Smooth muscle cell (in vitro differentiated cells): ENCODE measurements at regions not wholly inside any gene's neighbourhood (a gene's known extent, or its start where the extent isn't known, plus 50 kb on each side); places are given as distances from the start of the nearest gene placed in this dataset.

Experiments used
- DNase-seq: peaks from one replicate; lab custom pipeline; 2025; ENCODE audit not compliant: unreplicated experiment; lab: John Stamatoyannopoulos, UW
- H2AFZ ChIP-seq: fragments of 200-600 bp; sonication (generic); 2 replicates; pipeline ENCODE4 v1.6.0; 2016; ENCODE audit warnings: antibody characterized with exemption, low read depth, mild to moderate bottlenecking
- H3F3A ChIP-seq: fragments of 200-600 bp; sonication (generic); 2 replicates; pipeline ENCODE4 v1.6.0; 2017; ENCODE audit warnings: antibody characterized with exemption, low read depth
- H3K27ac ChIP-seq: fragments of 200-600 bp; sonication (generic); 2 replicates; pipeline ENCODE4 v1.5.1; 2016; ENCODE audit warnings: low read depth, mild to moderate bottlenecking
- H3K27me3 ChIP-seq: fragments of 200-600 bp; sonication (generic); 2 replicates; pipeline ENCODE4 v1.6.1; 2016; ENCODE audit warnings: low read depth, mild to moderate bottlenecking
- H3K36me3 ChIP-seq: fragments of 200-600 bp; sonication (generic); 2 replicates; pipeline ENCODE4 v1.5.1; 2016; ENCODE audit warnings: low read depth
- H3K4me1 ChIP-seq: fragments of 200-600 bp; sonication (generic); 2 replicates; pipeline ENCODE4 v1.5.1; 2016; ENCODE audit warnings: low read depth
- H3K4me2 ChIP-seq: fragments of 200-600 bp; sonication (generic); 2 replicates; pipeline ENCODE4 v1.6.0; 2016; ENCODE audit warnings: mild to moderate bottlenecking
- H3K4me3 ChIP-seq: fragments of 200-600 bp; sonication (generic); 2 replicates; pipeline ENCODE4 v1.5.1; 2016; ENCODE audit warnings: mild to moderate bottlenecking
- H3K79me2 ChIP-seq: fragments of 200-600 bp; sonication (generic); 2 replicates; pipeline ENCODE4 v1.6.0; 2016; ENCODE audit warnings: low read depth, mild to moderate bottlenecking
- H3K9ac ChIP-seq: fragments of 200-600 bp; sonication (generic); 2 replicates; pipeline ENCODE4 v1.6.0; 2016; ENCODE audit warnings: low read depth
- H3K9me3 ChIP-seq: fragments of 200-600 bp; sonication (generic); replicated peaks from 2 replicates; pipeline ENCODE4 v1.5.1; 2016; ENCODE audit warnings: low read depth
- H4K20me1 ChIP-seq: fragments of 200-600 bp; sonication (generic); 2 replicates; pipeline ENCODE4 v1.6.0; 2016; ENCODE audit warnings: low read depth
- WGBS: methylation state at CpG from one replicate; pipeline ENCODE4 v1.1.7; 2016; ENCODE audit warnings: low lambda C conversion rate; 5-methylcytosine and 5-hydroxymethylcytosine counted together
- TF ChIP-seq, protein P1 (sequence below): fragments of 200-600 bp; sonication (generic); IDR thresholded peaks from 2 replicates; pipeline ENCODE4 v1.5.1; 2017; ENCODE audit warnings: borderline replicate concordance, mild to moderate bottlenecking, antibody characterized with exemption; ENCODE audit not compliant: insufficient read depth, poor library complexity, severe bottlenecking

DNA sequence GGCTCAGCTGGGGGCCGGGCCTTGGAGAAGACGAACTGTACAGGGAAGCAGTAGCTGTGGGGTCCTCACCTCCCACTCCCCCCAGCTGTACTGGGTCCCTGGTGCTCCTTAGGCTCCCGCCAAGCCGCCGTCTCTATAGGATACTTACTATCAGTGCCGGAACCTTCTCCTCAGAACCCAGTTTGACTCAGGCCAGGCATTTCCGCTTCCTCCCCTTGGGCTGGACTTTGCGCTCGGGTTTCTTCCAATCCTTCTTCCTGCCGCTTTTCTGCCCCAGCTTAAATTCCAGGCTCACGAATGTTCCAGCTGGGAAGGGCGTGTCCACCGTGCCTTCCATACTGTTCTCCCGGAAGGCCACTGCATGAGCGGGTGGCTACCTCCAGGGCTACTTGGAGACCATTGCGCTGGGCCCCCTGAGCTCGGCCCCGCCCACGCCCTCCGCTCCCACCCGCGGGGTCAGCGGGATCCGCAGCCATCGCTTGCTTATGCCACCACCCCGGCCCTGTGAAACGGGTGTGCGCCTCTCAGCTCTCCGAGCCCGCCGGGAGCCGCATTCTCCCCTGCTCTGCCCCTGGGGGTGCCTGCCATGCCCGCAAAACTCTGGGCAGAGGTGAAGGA lies 1795.9 kb downstream of the TP53TG3F start:
- WGBS: 84% methylated on average over 24 of the region's 33 CpGs
- H4K20me1 ChIP-seq: no peaks in the 10 kb centered on the region

DNA sequence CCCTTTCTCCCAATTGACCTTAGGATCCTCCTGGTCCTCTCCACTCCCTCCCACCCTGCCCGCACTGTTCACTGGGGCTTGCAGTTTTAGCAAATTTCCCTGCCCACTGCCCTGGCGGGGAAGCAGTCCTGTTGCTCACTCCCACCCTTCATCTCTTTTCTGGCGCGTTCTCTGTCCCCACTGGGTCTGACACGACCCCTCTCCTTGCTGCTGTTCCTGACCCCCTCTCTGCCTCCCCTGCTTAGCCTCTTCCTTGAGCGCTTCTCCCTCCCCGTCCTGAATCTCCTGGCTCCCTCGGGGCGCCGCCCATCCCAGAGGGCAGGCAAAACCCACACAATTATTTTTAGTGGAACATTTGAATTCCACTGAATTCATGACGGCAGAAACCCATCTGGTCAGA lies 1796.4 kb downstream of the TP53TG3F start:
- no peaks in the 10 kb centered on the region for H3K27me3 ChIP-seq
- no peaks in the 10 kb centered on the region for H3K79me2 ChIP-seq
- TF ChIP-seq, protein P1, sequence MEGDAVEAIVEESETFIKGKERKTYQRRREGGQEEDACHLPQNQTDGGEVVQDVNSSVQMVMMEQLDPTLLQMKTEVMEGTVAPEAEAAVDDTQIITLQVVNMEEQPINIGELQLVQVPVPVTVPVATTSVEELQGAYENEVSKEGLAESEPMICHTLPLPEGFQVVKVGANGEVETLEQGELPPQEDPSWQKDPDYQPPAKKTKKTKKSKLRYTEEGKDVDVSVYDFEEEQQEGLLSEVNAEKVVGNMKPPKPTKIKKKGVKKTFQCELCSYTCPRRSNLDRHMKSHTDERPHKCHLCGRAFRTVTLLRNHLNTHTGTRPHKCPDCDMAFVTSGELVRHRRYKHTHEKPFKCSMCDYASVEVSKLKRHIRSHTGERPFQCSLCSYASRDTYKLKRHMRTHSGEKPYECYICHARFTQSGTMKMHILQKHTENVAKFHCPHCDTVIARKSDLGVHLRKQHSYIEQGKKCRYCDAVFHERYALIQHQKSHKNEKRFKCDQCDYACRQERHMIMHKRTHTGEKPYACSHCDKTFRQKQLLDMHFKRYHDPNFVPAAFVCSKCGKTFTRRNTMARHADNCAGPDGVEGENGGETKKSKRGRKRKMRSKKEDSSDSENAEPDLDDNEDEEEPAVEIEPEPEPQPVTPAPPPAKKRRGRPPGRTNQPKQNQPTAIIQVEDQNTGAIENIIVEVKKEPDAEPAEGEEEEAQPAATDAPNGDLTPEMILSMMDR: no peak
- DNase-seq: no peak
- no peaks in the 10 kb centered on the region for H4K20me1 ChIP-seq
- H3K36me3 ChIP-seq: no peaks in the 10 kb centered on the region
- no peaks in the 10 kb centered on the region for H3F3A ChIP-seq
- H3K4me3 ChIP-seq: no peak overlapping the region
- H3K9me3 ChIP-seq: peaks cover 3% of the 10 kb centered on the region
- 82% methylated on average over 11 of the region's 11 CpGs for WGBS
- no peaks in the 10 kb centered on the region for H3K4me1 ChIP-seq
- H3K9ac ChIP-seq: no peak overlapping the region
- H3K4me2 ChIP-seq: no peak overlapping the region
- no peak overlapping the region for H3K27ac ChIP-seq
- no peak overlapping the region for H2AFZ ChIP-seq

More for the DNA sequence above, 1795.9 kb downstream of the TP53TG3F start:
- H2AFZ ChIP-seq: no peak overlapping the region
- no peaks in the 10 kb centered on the region for H3F3A ChIP-seq
- H3K27me3 ChIP-seq: no peaks in the 10 kb centered on the region
- TF ChIP-seq, protein P1: no peak
- DNase-seq: no peak
- no peaks in the 10 kb centered on the region for H3K79me2 ChIP-seq
- no peaks in the 10 kb centered on the region for H3K4me1 ChIP-seq
- H3K36me3 ChIP-seq: no peaks in the 10 kb centered on the region
- no peak overlapping the region for H3K4me3 ChIP-seq
- H3K27ac ChIP-seq: no peak overlapping the region
- no peak overlapping the region for H3K9ac ChIP-seq
- H3K4me2 ChIP-seq: no peak overlapping the region
- H3K9me3 ChIP-seq: peaks cover 3% of the 10 kb centered on the region

DNA sequence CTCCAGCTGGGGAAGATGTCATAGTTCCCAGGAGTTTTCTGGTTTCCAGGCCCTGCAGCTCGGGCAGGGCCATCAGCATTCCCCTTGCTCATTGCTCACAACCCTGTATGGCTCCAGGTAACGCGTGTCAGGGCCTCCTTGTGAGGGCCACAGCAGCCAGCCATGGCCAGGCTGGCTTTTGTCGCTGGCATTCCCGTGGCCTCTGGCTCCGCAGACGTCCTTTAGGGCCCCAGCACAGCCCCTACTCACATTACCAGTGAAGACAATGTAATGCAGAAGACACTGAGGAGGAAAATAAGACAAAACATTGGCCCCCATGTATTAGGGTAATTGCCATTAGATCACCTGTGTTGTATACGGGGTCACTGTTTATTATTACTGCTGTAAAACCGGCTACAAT lies 1799.0 kb downstream of the TP53TG3F start:
- H3K4me2 ChIP-seq: no peak overlapping the region
- 75% methylated on average over 9 of the region's 9 CpGs for WGBS
- no peaks in the 10 kb centered on the region for H3K36me3 ChIP-seq
- no peak overlapping the region for H3K4me3 ChIP-seq
- H3K9ac ChIP-seq: no peak overlapping the region
- H3K27me3 ChIP-seq: no peaks in the 10 kb centered on the region
- TF ChIP-seq, protein P1: no peak
- H4K20me1 ChIP-seq: no peaks in the 10 kb centered on the region
- H3K27ac ChIP-seq: no peak overlapping the region
- peaks cover 3% of the 10 kb centered on the region for H3K9me3 ChIP-seq
- no peaks in the 10 kb centered on the region for H3K4me1 ChIP-seq
- no peak overlapping the region for H2AFZ ChIP-seq
- no peaks in the 10 kb centered on the region for H3F3A ChIP-seq
- no peak for DNase-seq
- H3K79me2 ChIP-seq: no peaks in the 10 kb centered on the region

DNA sequence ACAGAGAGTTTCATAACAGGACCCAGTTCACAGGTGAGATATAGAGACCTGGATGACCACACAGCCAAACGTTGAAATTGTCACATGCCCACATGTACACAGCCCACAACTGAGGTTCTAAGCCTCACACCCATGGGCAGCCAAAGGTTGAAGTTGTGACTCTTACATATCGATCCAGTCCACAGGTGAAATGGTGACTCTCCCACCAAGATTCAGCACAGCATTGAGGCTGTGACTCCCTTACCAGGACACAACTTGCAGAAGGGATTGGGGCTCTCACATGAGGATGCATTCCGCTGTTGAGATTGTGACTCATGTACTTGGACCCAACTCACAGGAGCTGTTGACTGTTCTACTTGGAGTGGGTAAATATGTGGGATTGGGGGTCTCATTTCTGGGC lies 1836.4 kb downstream of the TP53TG3F start:
- 40% methylated on average over 3 of the region's 3 CpGs for WGBS
- Histone ChIP-seq H3K27me3 (no peaks in the 10 kb centered on the region), H3K9me3 (peaks cover 4% of the 10 kb centered on the region), H3K27ac (no peak overlapping the region), H3F3A (no peaks in the 10 kb centered on the region), H2AFZ (no peak overlapping the region), H3K4me1 (no peaks in the 10 kb centered on the region), H3K4me2 (no peak overlapping the region), H3K9ac (no peak overlapping the region), H3K36me3 (no peaks in the 10 kb centered on the region), H3K79me2 (no peaks in the 10 kb centered on the region), H3K4me3 (no peak overlapping the region), H4K20me1 (no peaks in the 10 kb centered on the region)
- no peak for DNase-seq
- TF ChIP-seq, protein P1: no peak
